ENCODE measurements at regions not wholly inside any gene's neighbourhood (a gene's known extent, or its start where the extent isn't known, plus 50 kb on each side); places are given as distances from the start of the nearest gene placed in this dataset.

DNA sequence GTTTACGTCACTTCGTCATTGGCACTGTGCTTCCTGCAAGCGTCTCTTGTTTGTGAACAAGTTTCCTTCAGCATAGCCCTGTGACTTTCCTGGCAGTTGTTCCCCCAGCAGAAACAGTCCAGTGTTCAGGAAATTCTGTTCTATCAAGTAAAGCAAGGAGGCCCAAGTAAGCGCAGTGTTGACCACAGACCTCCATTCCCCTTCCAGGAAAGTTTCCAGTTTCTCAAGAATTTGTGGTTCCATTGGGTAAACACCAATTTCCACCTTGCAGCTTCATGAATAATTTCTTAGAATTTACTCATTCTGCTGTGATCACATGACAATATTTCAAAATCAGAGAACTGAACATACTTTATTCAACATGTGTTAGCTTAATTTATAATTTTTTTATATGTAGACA, 88.5 kb upstream of the ETV3 start:
- Histone ChIP-seq H3K36me3 (ENCODE audit: control insufficient read depth in 1 of 2, insufficient read depth in 2 of 2, low read length in 2 of 2) (no peaks in the 10 kb centered on the region), H3K4me3 (replicated peaks in 1 of 2; ENCODE audit: low read depth in 1 of 2, low read length in 2 of 2) (no peak overlapping the region), H3K9ac (ENCODE audit: low read length) (no peak overlapping the region), H3K9me2 (ENCODE audit: insufficient read depth) (no peaks in the 10 kb centered on the region), H3K27ac (ENCODE audit: low read depth, low read length) (no peak overlapping the region), H3K4me2 (ENCODE audit: low read length) (no peak overlapping the region), H3K79me2 (ENCODE audit: insufficient read depth, low read length) (no peaks in the 10 kb centered on the region), H3K9me3 (ENCODE audit: control insufficient read depth in 1 of 2, insufficient read depth in 1 of 2, low read depth in 1 of 2, low read length in 2 of 2) (no peaks in the 10 kb centered on the region), H2AFZ (ENCODE audit: low read depth, low read length, poor library complexity, severe bottlenecking) (no peak overlapping the region), H3K27me3 (ENCODE audit: insufficient read depth, low read length) (peaks cover 54% of the 10 kb centered on the region), H3K4me1 (ENCODE audit: control insufficient read depth in 1 of 2, insufficient read depth in 2 of 2, low read length in 2 of 2) (no peaks in the 10 kb centered on the region), H4K20me1 (ENCODE audit: insufficient read depth) (no peaks in the 10 kb centered on the region)
- DNase-seq (ENCODE audit: low read depth, low spot score) (no peak), ATAC-seq (no peak)
- TF ChIP-seq CTCF (IDR thresholded peaks at IDR 0.05 in 2 of 3, conservative IDR thresholded peaks at IDR 0.05 in 1 of 3; ENCODE audit: borderline replicate concordance in 1 of 3, insufficient read depth in 1 of 3, low read depth in 2 of 3, low read length in 2 of 3): no peak
- no peak for TF ChIP-seq JUND (IDR thresholded peaks at IDR 0.05)
- TF ChIP-seq SP1 (IDR thresholded peaks at IDR 0.05; ENCODE audit: low read depth): no peak
- no peak for TF ChIP-seq CEBPB (IDR thresholded peaks at IDR 0.05; ENCODE audit: low read depth)
- no peak for TF ChIP-seq POLR2AphosphoS5 (IDR thresholded peaks at IDR 0.05; ENCODE audit: low read depth, low read length)
- TF ChIP-seq, protein P1, sequence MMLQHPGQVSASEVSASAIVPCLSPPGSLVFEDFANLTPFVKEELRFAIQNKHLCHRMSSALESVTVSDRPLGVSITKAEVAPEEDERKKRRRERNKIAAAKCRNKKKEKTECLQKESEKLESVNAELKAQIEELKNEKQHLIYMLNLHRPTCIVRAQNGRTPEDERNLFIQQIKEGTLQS (IDR thresholded peaks at IDR 0.05): no peak
- ChIA-PET RAD21 (ENCODE audit: low non-redundant PET in 1 of 2, low total read pairs in 2 of 2, uncharacterized antibody in 2 of 2, unreplicated experiment in 2 of 2) (no interaction called here), POLR2A (no interaction called here), CTCF (no interaction called here)
- BruUV-seq (replicated peaks): no TSS peak
- intact Hi-C loops (cut with micrococcal nuclease): no loop called here

DNA sequence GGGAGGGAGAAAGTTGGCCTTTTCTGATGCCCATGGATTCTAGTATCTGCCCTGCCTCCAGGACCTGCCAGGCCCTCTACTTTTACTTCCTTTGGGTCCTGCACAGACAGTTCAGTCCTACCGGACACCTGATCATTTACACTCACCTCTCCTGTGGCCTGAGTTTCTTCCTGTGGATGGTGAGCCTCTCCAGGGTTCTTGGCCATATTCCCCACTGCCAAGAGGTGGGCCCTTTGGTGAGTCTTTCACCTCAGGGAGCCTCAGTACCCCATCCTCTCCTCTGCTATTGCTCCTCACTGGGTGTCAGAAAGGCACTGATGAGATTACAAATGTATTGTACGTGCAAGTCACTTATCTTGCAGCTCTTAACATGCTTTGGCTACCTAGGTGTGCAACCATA, 81.4 kb upstream of the ETV3 start:
- Histone ChIP-seq H3K9me2 (ENCODE audit: insufficient read depth) (no peaks in the 10 kb centered on the region), H3K27ac (ENCODE audit: low read depth, low read length) (no peak overlapping the region), H3K9ac (ENCODE audit: low read length) (no peak overlapping the region), H3K27me3 (ENCODE audit: insufficient read depth, low read length) (peaks cover 79% of the 10 kb centered on the region), H3K4me2 (ENCODE audit: low read length) (no peak overlapping the region), H3K9me3 (ENCODE audit: control insufficient read depth in 1 of 2, insufficient read depth in 1 of 2, low read depth in 1 of 2, low read length in 2 of 2) (no peaks in the 10 kb centered on the region), H4K20me1 (ENCODE audit: insufficient read depth) (no peaks in the 10 kb centered on the region), H3K4me1 (ENCODE audit: control insufficient read depth in 1 of 2, insufficient read depth in 2 of 2, low read length in 2 of 2) (no peaks in the 10 kb centered on the region), H2AFZ (ENCODE audit: low read depth, low read length, poor library complexity, severe bottlenecking) (no peak overlapping the region), H3K79me2 (ENCODE audit: insufficient read depth, low read length) (no peaks in the 10 kb centered on the region), H3K4me3 (replicated peaks in 1 of 2; ENCODE audit: low read depth in 1 of 2, low read length in 2 of 2) (no peak overlapping the region), H3K36me3 (ENCODE audit: control insufficient read depth in 1 of 2, insufficient read depth in 2 of 2, low read length in 2 of 2) (no peaks in the 10 kb centered on the region)
- intact Hi-C loops (cut with micrococcal nuclease): no loop called here
- DNase-seq (ENCODE audit: low read depth, low spot score) (no peak), ATAC-seq (no peak)
- RAD21 ChIA-PET (ENCODE audit: low non-redundant PET in 1 of 2, low total read pairs in 2 of 2, uncharacterized antibody in 2 of 2, unreplicated experiment in 2 of 2): no interaction called here
- CTCF ChIA-PET: no interaction called here
- BruUV-seq (replicated peaks): no TSS peak
- TF ChIP-seq CBX3 (IDR thresholded peaks at IDR 0.05; ENCODE audit: low read depth) (no peak), FOSL1 (IDR thresholded peaks at IDR 0.05; ENCODE audit: low read depth) (no peak), ZNF274 (IDR thresholded peaks at IDR 0.05; ENCODE audit: low read depth, low read length) (no peak), JUND (IDR thresholded peaks at IDR 0.05) (no peak), MAX (IDR thresholded peaks at IDR 0.05) (no peak), CEBPB (IDR thresholded peaks at IDR 0.05; ENCODE audit: low read depth) (no peak), POLR2A (IDR thresholded peaks at IDR 0.05; ENCODE audit: borderline replicate concordance, extremely low read depth, insufficient read depth, insufficient read length) (no peak), ZFX (IDR thresholded peaks at IDR 0.05) (no peak), TCF7L2 (IDR thresholded peaks at IDR 0.05; ENCODE audit: borderline replicate concordance, extremely low read depth, insufficient read depth, insufficient read length) (no peak), POLR2AphosphoS5 (IDR thresholded peaks at IDR 0.05; ENCODE audit: low read depth, low read length) (no peak), CTCF (IDR thresholded peaks at IDR 0.05 in 2 of 3, conservative IDR thresholded peaks at IDR 0.05 in 1 of 3; ENCODE audit: borderline replicate concordance in 1 of 3, insufficient read depth in 1 of 3, low read depth in 2 of 3, low read length in 2 of 3) (no peak)
- POLR2A ChIA-PET: no interaction called here
